Endodermal cell (in vitro differentiated cells): ENCODE measurements at regions not wholly inside any gene's neighbourhood (a gene's known extent, or its start where the extent isn't known, plus 50 kb on each side); places are given as distances from the start of the nearest gene placed in this dataset.

ENCODE experiments used
- DNase-seq: peaks from one replicate; pipeline ENCODE4 v3.0.0-alpha.2; 2017
- H3K27ac ChIP-seq: 2 replicates; pipeline ENCODE4 v1.5.1; 2013; ENCODE audit warnings: mild to moderate bottlenecking, low read depth, low read length, moderate library complexity
- H3K27me3 ChIP-seq: 2 replicates; pipeline ENCODE4 v1.6.1; 2013; ENCODE audit warnings: mild to moderate bottlenecking, low read length, moderate library complexity; ENCODE audit not compliant: insufficient read depth, control insufficient read depth, poor library complexity, severe bottlenecking
- H3K36me3 ChIP-seq: 2 replicates; pipeline ENCODE4 v1.7.0; 2013; ENCODE audit warnings: mild to moderate bottlenecking, low read length, moderate library complexity; ENCODE audit not compliant: control insufficient read depth, insufficient read depth
- H3K4me1 ChIP-seq: one replicate; pipeline ENCODE4 v1.7.0; 2013; ENCODE audit warnings: low read length; ENCODE audit not compliant: control insufficient read depth, insufficient read depth
- H3K4me3 ChIP-seq: 2 replicates; pipeline ENCODE4 v1.5.1; 2013; ENCODE audit warnings: mild to moderate bottlenecking, low read length, moderate library complexity
- H3K9ac ChIP-seq: 2 replicates; pipeline ENCODE4 v1.6.1; 2013; ENCODE audit warnings: mild to moderate bottlenecking, low read length, moderate library complexity; ENCODE audit not compliant: poor library complexity, severe bottlenecking; ENCODE audit errors: extremely low read depth
- H3K9me3 ChIP-seq: 2 replicates; pipeline ENCODE4 v1.6.1; 2013; ENCODE audit warnings: mild to moderate bottlenecking, low read length, moderate library complexity; ENCODE audit not compliant: control insufficient read depth
- H3K27ac Mint-ChIP-seq: 2 replicates; pipeline ENCODE4 v1.8.0; 2020; ENCODE audit warnings: mixed read lengths
- H3K27me3 Mint-ChIP-seq: 2 replicates; pipeline ENCODE4 v1.8.0; 2021; ENCODE audit warnings: mild to moderate bottlenecking, mixed read lengths; ENCODE audit not compliant: insufficient read depth
- H3K36me3 Mint-ChIP-seq: 2 replicates; pipeline ENCODE4 v1.8.0; 2020; ENCODE audit warnings: low read depth, mixed read lengths
- H3K4me1 Mint-ChIP-seq: 2 replicates; pipeline ENCODE4 v1.8.0; 2020; ENCODE audit warnings: mixed read lengths
- H3K4me3 Mint-ChIP-seq: 2 replicates; pipeline ENCODE4 v1.8.0; 2020; ENCODE audit warnings: mild to moderate bottlenecking, moderate library complexity, mixed read lengths
- H3K9me3 Mint-ChIP-seq: 2 replicates; pipeline ENCODE4 v1.8.0; 2020; ENCODE audit warnings: mild to moderate bottlenecking, mixed read lengths
- WGBS, 2 experiments: methylation state at CpG; one replicate each; pipeline versions ENCODE4 v1.1.5 to v1.1.7; 2013; ENCODE audit warnings: missing lambda C conversion rate in 2 of 2, mixed read lengths in 1 of 2; ENCODE audit not compliant: insufficient coverage in 1 of 2, insufficient read length in 1 of 2; 5-methylcytosine and 5-hydroxymethylcytosine counted together
- TF ChIP-seq, protein P1 (sequence below): fragments of 200-600 bp; sonication (generic); conservative IDR thresholded peaks from 2 replicates; pipeline ENCODE4 v1.5.0; 2021; ENCODE audit warnings: antibody characterized with exemption, mild to moderate bottlenecking

DNA sequence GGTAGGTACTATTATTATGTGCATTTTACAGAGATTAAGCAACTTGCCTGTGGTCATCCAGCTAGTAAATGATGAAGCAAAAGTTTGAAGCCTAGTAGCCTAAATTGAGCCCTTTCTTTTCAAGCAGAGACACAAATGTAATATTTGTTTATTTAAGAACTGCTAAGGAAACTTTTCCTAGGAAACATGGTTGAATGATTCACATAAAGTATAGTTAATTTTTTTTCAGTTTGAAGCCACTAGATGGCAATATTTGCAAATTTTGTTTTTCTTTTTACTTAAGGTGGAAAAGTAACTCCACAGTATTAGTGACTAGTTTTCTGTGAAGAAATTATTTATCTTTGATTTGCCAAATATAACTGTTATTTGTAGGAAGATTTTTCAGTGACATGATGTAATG is 52.8 kb upstream of the ANKRD17 start:
- Histone ChIP-seq H3K9ac (no peak overlapping the region), H3K4me3 (no peak overlapping the region), H3K36me3 (no peaks in the 10 kb centered on the region), H3K27me3 (no peaks in the 10 kb centered on the region), H3K9me3 (no peaks in the 10 kb centered on the region), H3K27ac (no peak overlapping the region), H3K4me1 (peaks cover 4% of the 10 kb centered on the region)
- H3K4me1 Mint-ChIP-seq, result no peaks in the 10 kb centered on the region
- no peaks in the 10 kb centered on the region for H3K9me3 Mint-ChIP-seq
- H3K27ac Mint-ChIP-seq, result no peak overlapping the region
- TF ChIP-seq, protein P1, sequence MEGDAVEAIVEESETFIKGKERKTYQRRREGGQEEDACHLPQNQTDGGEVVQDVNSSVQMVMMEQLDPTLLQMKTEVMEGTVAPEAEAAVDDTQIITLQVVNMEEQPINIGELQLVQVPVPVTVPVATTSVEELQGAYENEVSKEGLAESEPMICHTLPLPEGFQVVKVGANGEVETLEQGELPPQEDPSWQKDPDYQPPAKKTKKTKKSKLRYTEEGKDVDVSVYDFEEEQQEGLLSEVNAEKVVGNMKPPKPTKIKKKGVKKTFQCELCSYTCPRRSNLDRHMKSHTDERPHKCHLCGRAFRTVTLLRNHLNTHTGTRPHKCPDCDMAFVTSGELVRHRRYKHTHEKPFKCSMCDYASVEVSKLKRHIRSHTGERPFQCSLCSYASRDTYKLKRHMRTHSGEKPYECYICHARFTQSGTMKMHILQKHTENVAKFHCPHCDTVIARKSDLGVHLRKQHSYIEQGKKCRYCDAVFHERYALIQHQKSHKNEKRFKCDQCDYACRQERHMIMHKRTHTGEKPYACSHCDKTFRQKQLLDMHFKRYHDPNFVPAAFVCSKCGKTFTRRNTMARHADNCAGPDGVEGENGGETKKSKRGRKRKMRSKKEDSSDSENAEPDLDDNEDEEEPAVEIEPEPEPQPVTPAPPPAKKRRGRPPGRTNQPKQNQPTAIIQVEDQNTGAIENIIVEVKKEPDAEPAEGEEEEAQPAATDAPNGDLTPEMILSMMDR, result peak; percentile 68
- H3K4me3 Mint-ChIP-seq, result no peak overlapping the region
- no peak for DNase-seq
- no peaks in the 10 kb centered on the region for H3K27me3 Mint-ChIP-seq
- H3K36me3 Mint-ChIP-seq, result no peaks in the 10 kb centered on the region

DNA sequence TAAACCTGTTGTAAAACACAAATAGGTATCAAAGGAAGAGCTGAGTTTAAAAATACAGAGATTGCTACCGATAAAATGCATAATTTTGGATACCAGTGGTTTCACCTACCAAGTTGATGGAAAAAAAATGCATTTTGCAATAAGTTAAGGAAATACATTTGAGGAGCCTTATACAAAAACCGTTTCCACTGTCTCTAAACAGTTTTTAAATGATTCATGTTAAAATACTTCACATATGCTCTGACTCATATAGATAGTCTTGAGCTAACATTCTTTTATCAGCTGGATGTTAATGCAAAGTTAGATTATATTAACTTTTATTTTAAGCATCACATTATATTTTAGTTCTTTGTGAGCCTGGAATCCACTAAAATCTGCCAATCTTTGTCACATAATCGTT is 50.6 kb upstream of the ANKRD17 start:
- WGBS, 2 experiments, result 91 to 95% methylated on average over 2 to 3 of the region's 3 CpGs
- no peak overlapping the region for H3K9ac ChIP-seq
- no peaks in the 10 kb centered on the region for H3K9me3 ChIP-seq
- Mint-ChIP-seq H3K9me3 (no peaks in the 10 kb centered on the region), H3K4me3 (no peak overlapping the region), H3K36me3 (no peaks in the 10 kb centered on the region), H3K27me3 (no peaks in the 10 kb centered on the region), H3K4me1 (no peaks in the 10 kb centered on the region), H3K27ac (no peak overlapping the region)
- TF ChIP-seq, protein P1, result no peak
- no peaks in the 10 kb centered on the region for H3K36me3 ChIP-seq
- DNase-seq, result no peak
- H3K4me1 ChIP-seq, result peaks cover 4% of the 10 kb centered on the region
- H3K27me3 ChIP-seq, result no peaks in the 10 kb centered on the region
- no peak overlapping the region for H3K4me3 ChIP-seq
- H3K27ac ChIP-seq, result no peak overlapping the region
